Activated CD8-positive, alpha-beta T cell treated with anti-CD3 and anti-CD28 coated beads for 36 hours (primary cell): ENCODE measurements at regions not wholly inside any gene's neighbourhood (a gene's known extent, or its start where the extent isn't known, plus 50 kb on each side); places are given as distances from the start of the nearest gene placed in this dataset.

ENCODE experiments used
- ATAC-seq: fragments of 200-7000 bp; cut with Tn5 transposase; one replicate; pipeline ENCODE4 v1.10.0; 2021; ENCODE audit warnings: mild to moderate bottlenecking, moderate library complexity
- CTCF ChIA-PET: fragments of 350-600 bp; sonication (Branson Sonifier 250); formaldehyde crosslinking; loops from one replicate; lab custom pipeline; 2021; ENCODE audit warnings: antibody characterized with exemption; lab: Charles Lee
- POLR2A ChIA-PET: fragments of 350-600 bp; sonication (Branson Sonifier 250); formaldehyde crosslinking; loops from one replicate; lab custom pipeline; 2021; ENCODE audit warnings: antibody characterized with exemption; lab: Charles Lee
- DNase-seq: peaks from one replicate; pipeline ENCODE4 v3.0.0-alpha.2; 2020
- H3K27ac Mint-ChIP-seq: one replicate; pipeline ENCODE4 v1.8.0; 2021; ENCODE audit warnings: mild to moderate bottlenecking, mixed read lengths
- H3K27me3 Mint-ChIP-seq: one replicate; pipeline ENCODE4 v1.8.0; 2021; ENCODE audit warnings: mixed read lengths
- H3K36me3 Mint-ChIP-seq: one replicate; pipeline ENCODE4 v1.8.0; 2021; ENCODE audit warnings: low read depth, mixed read lengths
- H3K4me1 Mint-ChIP-seq: one replicate; pipeline ENCODE4 v1.8.0; 2021; ENCODE audit warnings: low read depth, mixed read lengths
- H3K4me3 Mint-ChIP-seq: one replicate; pipeline ENCODE4 v1.8.0; 2021; ENCODE audit warnings: mild to moderate bottlenecking, moderate library complexity, mixed read lengths
- H3K9me3 Mint-ChIP-seq: one replicate; pipeline ENCODE4 v1.8.0; 2021; ENCODE audit warnings: mixed read lengths
- intact Hi-C: fragments of 100-400 bp; cut with micrococcal nuclease; formaldehyde crosslinking; loops from one replicate; pipeline ENCODE4 v1.10.0; 2022
- TF ChIP-seq, protein P1 (sequence below): fragments of 200-600 bp; IDR thresholded peaks from one replicate; pipeline ENCODE4 v1.8.0; 2022; ENCODE audit warnings: antibody characterized with exemption, mild to moderate bottlenecking

DNA sequence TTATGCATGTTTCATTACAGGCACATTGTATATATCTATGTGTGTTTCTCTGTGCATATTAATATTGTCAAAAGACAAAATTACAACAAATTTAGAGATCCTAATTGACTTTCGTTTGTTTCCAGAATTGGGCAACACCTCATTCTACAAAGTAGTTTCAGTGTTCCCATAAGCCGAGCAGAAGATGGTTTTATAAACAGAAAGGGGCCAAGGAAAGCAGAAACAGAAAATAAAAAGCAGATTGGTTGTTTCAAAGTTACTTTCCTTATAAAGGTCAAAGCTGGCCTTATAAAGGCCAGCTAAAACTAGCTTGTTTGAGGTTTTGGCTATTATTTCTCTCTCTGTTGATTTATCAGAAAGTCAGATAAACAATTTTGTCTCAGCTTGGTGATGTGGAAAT, 116.2 kb upstream of the FGGY start:
- TF ChIP-seq, protein P1, sequence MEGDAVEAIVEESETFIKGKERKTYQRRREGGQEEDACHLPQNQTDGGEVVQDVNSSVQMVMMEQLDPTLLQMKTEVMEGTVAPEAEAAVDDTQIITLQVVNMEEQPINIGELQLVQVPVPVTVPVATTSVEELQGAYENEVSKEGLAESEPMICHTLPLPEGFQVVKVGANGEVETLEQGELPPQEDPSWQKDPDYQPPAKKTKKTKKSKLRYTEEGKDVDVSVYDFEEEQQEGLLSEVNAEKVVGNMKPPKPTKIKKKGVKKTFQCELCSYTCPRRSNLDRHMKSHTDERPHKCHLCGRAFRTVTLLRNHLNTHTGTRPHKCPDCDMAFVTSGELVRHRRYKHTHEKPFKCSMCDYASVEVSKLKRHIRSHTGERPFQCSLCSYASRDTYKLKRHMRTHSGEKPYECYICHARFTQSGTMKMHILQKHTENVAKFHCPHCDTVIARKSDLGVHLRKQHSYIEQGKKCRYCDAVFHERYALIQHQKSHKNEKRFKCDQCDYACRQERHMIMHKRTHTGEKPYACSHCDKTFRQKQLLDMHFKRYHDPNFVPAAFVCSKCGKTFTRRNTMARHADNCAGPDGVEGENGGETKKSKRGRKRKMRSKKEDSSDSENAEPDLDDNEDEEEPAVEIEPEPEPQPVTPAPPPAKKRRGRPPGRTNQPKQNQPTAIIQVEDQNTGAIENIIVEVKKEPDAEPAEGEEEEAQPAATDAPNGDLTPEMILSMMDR = no peak
- Mint-ChIP-seq H3K27ac (no peak overlapping the region), H3K9me3 (no peaks in the 10 kb centered on the region), H3K27me3 (no peaks in the 10 kb centered on the region), H3K4me1 (no peaks in the 10 kb centered on the region), H3K36me3 (no peaks in the 10 kb centered on the region), H3K4me3 (no peak overlapping the region)
- CTCF ChIA-PET = no interaction called here
- POLR2A ChIA-PET = interaction anchor here (0.8 kb wide), 1 partner anchor 259 kb away, joined by 3 read pairs; no protein-coding TSS in a partner anchor
- intact Hi-C loops = no loop called here
- no peak for DNase-seq
- ATAC-seq = no peak

- Mint-ChIP-seq H3K27me3 (no peaks in the 10 kb centered on the region), H3K9me3 (no peaks in the 10 kb centered on the region), H3K4me3 (no peak overlapping the region), H3K27ac (no peak overlapping the region), H3K36me3 (no peaks in the 10 kb centered on the region), H3K4me1 (no peaks in the 10 kb centered on the region)
- ATAC-seq = no peak
- POLR2A ChIA-PET = interaction anchor here (0.6 kb wide), 1 partner anchor 9 kb away, joined by 3 read pairs; no protein-coding TSS in a partner anchor
- CTCF ChIA-PET = no interaction called here
- DNase-seq = no peak
- intact Hi-C loops = no loop called here
- TF ChIP-seq, protein P1 = no peak
Measured at GRCh38 chr1:59183749-59184317, 113.1 kb upstream of the FGGY start.

DNA sequence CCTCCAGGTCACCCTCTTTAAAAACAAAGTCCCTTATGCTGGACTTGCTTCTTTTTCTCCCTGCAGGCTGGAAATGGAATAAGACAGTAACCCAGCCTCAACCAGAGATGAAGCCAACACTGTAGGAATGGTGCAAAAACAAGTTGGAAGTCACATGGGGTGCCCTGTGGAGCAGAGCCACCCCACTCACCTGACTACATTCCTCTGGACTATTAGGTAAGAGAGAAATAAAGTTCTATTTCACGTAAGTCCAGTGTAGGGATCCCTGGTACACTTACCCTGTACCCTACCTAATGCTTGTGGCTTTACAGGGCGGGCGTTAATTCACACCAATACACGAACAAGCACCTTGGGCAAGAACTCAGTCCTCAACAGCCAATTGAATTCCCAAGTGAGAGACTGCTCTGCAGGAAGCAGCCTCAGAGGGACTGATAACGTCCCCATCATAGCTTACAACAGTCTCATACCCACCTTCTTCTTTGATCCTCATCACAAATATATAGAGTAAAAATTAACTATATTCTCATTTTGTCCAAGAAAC, 112.5 kb upstream of the FGGY start:
- no peaks in the 10 kb centered on the region for H3K4me1 Mint-ChIP-seq
- DNase-seq (no peak), ATAC-seq (no peak)
- POLR2A ChIA-PET = no interaction called here
- TF ChIP-seq, protein P1 = no peak
- CTCF ChIA-PET = no interaction called here
- H3K36me3 Mint-ChIP-seq = no peaks in the 10 kb centered on the region
- H3K27me3 Mint-ChIP-seq = no peaks in the 10 kb centered on the region
- no peaks in the 10 kb centered on the region for H3K9me3 Mint-ChIP-seq
- no peak overlapping the region for H3K4me3 Mint-ChIP-seq
- intact Hi-C loops = no loop called here
- no peak overlapping the region for H3K27ac Mint-ChIP-seq

GRCh38 chr1:59185163-59185860, 111.6 kb upstream of the FGGY start:
- TF ChIP-seq, protein P1 = no peak
- no peak overlapping the region for H3K27ac Mint-ChIP-seq
- ChIA-PET POLR2A (no interaction called here), CTCF (no interaction called here)
- H3K36me3 Mint-ChIP-seq = no peaks in the 10 kb centered on the region
- no peaks in the 10 kb centered on the region for H3K4me1 Mint-ChIP-seq
- H3K27me3 Mint-ChIP-seq = no peaks in the 10 kb centered on the region
- H3K9me3 Mint-ChIP-seq = no peaks in the 10 kb centered on the region
- DNase-seq = no peak
- no peak for ATAC-seq
- no peak overlapping the region for H3K4me3 Mint-ChIP-seq
- intact Hi-C loops = no loop called here

DNA sequence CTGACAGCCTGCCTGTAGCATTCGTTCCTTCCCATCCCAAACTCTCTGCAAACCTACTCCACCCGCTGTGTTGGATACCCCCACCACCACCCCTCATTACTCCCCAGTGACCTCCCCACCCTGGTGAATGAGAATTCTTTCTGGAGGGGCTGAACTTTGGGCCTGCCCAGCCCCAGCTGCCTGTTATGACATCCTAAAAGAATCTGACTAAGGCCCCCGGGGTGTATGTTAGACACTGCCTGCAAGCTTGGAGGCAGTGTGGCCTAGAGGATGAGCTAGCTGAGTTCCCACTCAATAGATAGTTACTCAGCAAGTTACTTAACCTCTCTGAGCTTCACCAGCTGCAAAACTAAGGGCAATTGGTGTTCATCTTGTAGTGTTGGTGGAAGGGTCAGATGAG, 110.2 kb upstream of the FGGY start:
- Mint-ChIP-seq H3K4me3 (no peak overlapping the region), H3K9me3 (no peaks in the 10 kb centered on the region), H3K27ac (no peak overlapping the region), H3K27me3 (no peaks in the 10 kb centered on the region), H3K36me3 (no peaks in the 10 kb centered on the region), H3K4me1 (no peaks in the 10 kb centered on the region)
- TF ChIP-seq, protein P1 = no peak
- CTCF ChIA-PET = no interaction called here
- ATAC-seq (no peak), DNase-seq (no peak)
- POLR2A ChIA-PET = no interaction called here
- intact Hi-C loops = no loop called here
